Heart left ventricle (tissue), 16 donors: ENCODE measurements at regions not wholly inside any gene's neighbourhood (a gene's known extent, or its start where the extent isn't known, plus 50 kb on each side); places are given as distances from the start of the nearest gene placed in this dataset.
A peak's percentile ranks its signal among the peaks of the same experiment; 100 is the strongest.

ENCODE experiments used
- ATAC-seq, 4 donors: fragments of 200-7000 bp; cut with Tn5 transposase; one replicate each; pipeline ENCODE4 v1.9.1; 2020 to 2022; ENCODE audit warnings: moderate library complexity in 4 of 4, mild to moderate bottlenecking in 3 of 4, moderate number of reproducible peaks in 1 of 4
- DNase-seq, 5 donors: peaks; one replicate each; pipeline ENCODE4 v3.0.0-alpha.2; 2020
- H3K27ac ChIP-seq, 12 donors: fragments of 200-600 bp; sonication (generic) in 4 of 12; one replicate each; pipeline versions ENCODE4 v1.5.0 to v1.8.0; 2016 to 2022; ENCODE audit warnings: mild to moderate bottlenecking in 2 of 12
- H3K27me3 ChIP-seq, 9 donors: fragments of 200-600 bp; sonication (generic) in 2 of 9; one replicate each; pipeline versions ENCODE4 v1.5.1 to v1.8.0; 2016 to 2022; ENCODE audit warnings: mild to moderate bottlenecking in 3 of 9
- H3K36me3 ChIP-seq, 9 donors: fragments of 200-600 bp; sonication (generic) in 2 of 9; one replicate each; pipeline versions ENCODE4 v1.5.0 to v1.8.0; 2018 to 2022; ENCODE audit warnings: mild to moderate bottlenecking in 2 of 9
- H3K4me1 ChIP-seq, 12 donors: fragments of 200-600 bp; sonication (generic) in 4 of 12; one replicate each; pipeline versions ENCODE4 v1.5.0 to v1.8.0; 2016 to 2022; ENCODE audit warnings: mild to moderate bottlenecking in 3 of 12
- H3K4me3 ChIP-seq, 12 donors: fragments of 200-600 bp; sonication (generic) in 4 of 12; one replicate each; pipeline versions ENCODE4 v1.5.0 to v1.8.0; 2017 to 2022; ENCODE audit warnings: mild to moderate bottlenecking in 9 of 12, moderate library complexity in 4 of 12
- H3K9me3 ChIP-seq, 12 donors: fragments of 200-600 bp; sonication (generic) in 4 of 12; one replicate each; pipeline versions ENCODE4 v1.5.0 to v1.8.0; 2016 to 2022; ENCODE audit warnings: mild to moderate bottlenecking in 1 of 12
- CTCF ChIP-seq, 12 donors: fragments of 200-600 bp; sonication (generic) in 4 of 12; IDR thresholded peaks; one replicate each; pipeline versions ENCODE4 v1.5.0 to v1.8.0; 2018 to 2022; ENCODE audit warnings: antibody characterized with exemption in 12 of 12, mild to moderate bottlenecking in 5 of 12
- POLR2A ChIP-seq, 2 donors: fragments of 450-650 bp; IDR thresholded peaks; one replicate each; pipeline ENCODE4 v1.6.1; 2017; ENCODE audit warnings: antibody characterized with exemption in 2 of 2, mild to moderate bottlenecking in 2 of 2, moderate library complexity in 2 of 2
- WGBS, 4 donors: extraction: QIAGEN DNeasy Blood & Tissue Kit in 2 of 4; methylation state at CpG; one replicate each; pipeline versions ENCODE4 v1.1.5 to v1.1.7; 2013 to 2018; 5-methylcytosine and 5-hydroxymethylcytosine counted together
- intact Hi-C, 10 donors: fragments of 100-400 bp; cut with DNase I; formaldehyde crosslinking; loops; one replicate each; pipeline versions ENCODE4 v1.11.1 to v1.14.2; 2022
- donor health status: ischemic (EF 13 %, LVEDD 7.1; RV severe dilation, severe dysfunction).
- donor health status: healthy with polysubstance abuse.
- donor health status: DM: no; HTN: yes; CAD: no.
- donor health status: DM: no; HTN: no; CAD: no.
- donor health status: ischemic (EF 25% LVEDD 6.9; RV normal size, moderate dysfunction).
- donor health status: ischemic (EF 25% LVEDD 5.7; RV mildly dilated, moderate dysfunction).
- donor health status: healthy.
- donor health status: DM: yes; HTN: yes; CAD: no.
- donor health status: ischemic (EF 35%, LVEDD 5.7; RV mildly dilated, moderate dysfunction).
- donor health status: nonischemic (EF 11% LVEDD 7.7; RV severe dilation, severe dysfunction).
- donor health status: DM: yes; HTN: yes; CAD: no.
- donor health status: PGD.
- donor health status: ischemic (EF 29% LVEDD 5.4; RV normal size, mild dysfunction).
- donor health status: nonischemic (EF 23%, LVEDD 6.1; RV moderate dilation, normal function).

DNA sequence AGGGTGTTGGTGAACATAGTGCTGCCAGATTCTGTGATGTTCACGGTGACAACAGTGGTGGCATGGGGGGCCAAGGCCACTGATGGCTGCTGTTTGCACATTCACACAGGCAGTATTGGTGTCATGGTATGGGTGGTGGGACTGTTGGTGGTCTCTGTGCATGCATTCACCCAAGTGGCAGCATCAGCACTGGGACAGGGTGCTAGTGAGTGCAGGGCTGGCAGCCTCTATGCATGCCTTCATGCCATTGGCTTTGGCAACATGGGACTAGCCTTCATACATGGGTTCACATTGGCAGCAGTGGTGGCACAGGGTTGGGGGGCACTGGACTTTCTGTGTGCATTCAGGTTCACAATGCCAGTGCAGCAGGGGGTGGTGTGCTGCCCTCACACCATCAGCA is 489.7 kb upstream of the FGF16 start:
- peaks cover 0 to 36% (median 0%) of the 10 kb centered on the region in 12 donors for H3K9me3 ChIP-seq
- H3K36me3 ChIP-seq, result no peaks in the 10 kb centered on the region
- intact Hi-C loops, result no loop called here
- no peak overlapping the region for H3K27ac ChIP-seq
- no peak for ATAC-seq
- no peak overlapping the region for H3K4me3 ChIP-seq
- no peak for TF ChIP-seq CTCF (IDR thresholded peaks at IDR 0.05)
- TF ChIP-seq POLR2A (IDR thresholded peaks at IDR 0.05), result no peak
- H3K4me1 ChIP-seq, result no peaks in the 10 kb centered on the region
- WGBS, 4 donors, result 71 to 91% (median 82%) methylated on average over 1 of the region's 1 CpG
- no peak for DNase-seq
- no peaks in the 10 kb centered on the region for H3K27me3 ChIP-seq

- Histone ChIP-seq H3K9me3 (no peaks in the 10 kb centered on the region), H3K4me1 (no peaks in the 10 kb centered on the region), H3K27me3 (no peaks in the 10 kb centered on the region), H3K4me3 (no peak overlapping the region), H3K36me3 (no peaks in the 10 kb centered on the region), H3K27ac (peak overlapping the region in 1 of 12 donors; percentile 34)
- ATAC-seq (peak in 1 of 4 donors; percentile 42), DNase-seq (no peak)
- 17 to 51% (median 23%) methylated on average over 1 of the region's 1 CpG for WGBS, 4 donors
- intact Hi-C loops, result no loop called here
- no peak for TF ChIP-seq POLR2A (IDR thresholded peaks at IDR 0.05)
- no peak for TF ChIP-seq CTCF (IDR thresholded peaks at IDR 0.05)
Measured at GRCh38 chrX:76971393-76972376, 475.5 kb upstream of the FGF16 start.

DNA sequence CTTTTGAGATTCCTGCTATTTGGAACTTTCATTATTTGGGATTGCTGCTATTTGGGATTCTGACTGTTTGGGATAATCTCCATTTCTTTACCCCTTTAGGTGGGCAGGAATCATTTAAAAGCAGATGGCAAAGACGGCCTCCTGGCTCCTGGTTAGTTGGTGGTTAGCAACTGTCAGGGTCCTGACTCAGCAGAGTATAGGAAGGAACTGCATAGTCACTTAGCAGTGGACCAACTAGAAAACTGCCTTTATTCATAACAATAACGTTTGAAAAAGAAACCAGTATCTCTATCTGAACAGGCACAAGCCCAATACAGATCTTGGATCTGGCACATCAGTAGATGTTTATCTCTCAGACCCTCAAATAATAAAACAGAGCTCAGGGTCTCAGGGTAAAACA is 469.7 kb upstream of the FGF16 start:
- H3K27ac ChIP-seq, result no peak overlapping the region
- ATAC-seq, result no peak
- no peak overlapping the region for H3K4me3 ChIP-seq
- no peak for TF ChIP-seq CTCF (IDR thresholded peaks at IDR 0.05)
- TF ChIP-seq POLR2A (IDR thresholded peaks at IDR 0.05), result no peak
- no peak for DNase-seq
- H3K9me3 ChIP-seq, result no peaks in the 10 kb centered on the region
- no peaks in the 10 kb centered on the region for H3K4me1 ChIP-seq
- intact Hi-C loops, result no loop called here
- H3K36me3 ChIP-seq, result no peaks in the 10 kb centered on the region
- no peaks in the 10 kb centered on the region for H3K27me3 ChIP-seq
- WGBS, 4 donors, result 44 to 55% (median 48%) methylated on average over 2 of the region's 2 CpGs

- DNase-seq (no peak), ATAC-seq (no peak)
- Histone ChIP-seq H3K27me3 (no peaks in the 10 kb centered on the region), H3K36me3 (no peaks in the 10 kb centered on the region), H3K4me3 (no peak overlapping the region), H3K4me1 (no peaks in the 10 kb centered on the region), H3K27ac (no peak overlapping the region), H3K9me3 (peaks cover 0 to 15% (median 0%) of the 10 kb centered on the region in 12 donors)
- intact Hi-C loops, result no loop called here
- 29 to 52% (median 40%) methylated on average over 4 of the region's 4 CpGs for WGBS, 4 donors
- no peak for TF ChIP-seq POLR2A (IDR thresholded peaks at IDR 0.05)
- no peak for TF ChIP-seq CTCF (IDR thresholded peaks at IDR 0.05)
Measured at GRCh38 chrX:76987381-76987780, 459.8 kb upstream of the FGF16 start.
